ENCODE measurements at regions not wholly inside any gene's neighbourhood (a gene's known extent, or its start where the extent isn't known, plus 50 kb on each side); places are given as distances from the start of the nearest gene placed in this dataset.

- TF ChIP-seq CTCF (IDR thresholded peaks at IDR 0.05): no peak
- no peak for TF ChIP-seq POLR2A (IDR thresholded peaks at IDR 0.05)
- DNase-seq: no peak
- H3K27ac ChIP-seq: no peak overlapping the region
- no peaks in the 10 kb centered on the region for H3K36me3 ChIP-seq (ENCODE audit: low read depth, missing control alignments)
- no peaks in the 10 kb centered on the region for H3K9me3 ChIP-seq
- no peaks in the 10 kb centered on the region for H3K4me1 ChIP-seq
- 64 to 69% methylated on average over 2 of the region's 2 CpGs for WGBS, 2 donors
- intact Hi-C loops (cut with DNase I; ENCODE audit: low total_unique reads): no loop called here
- H3K4me3 ChIP-seq: no peak overlapping the region
- no peaks in the 10 kb centered on the region for H3K27me3 ChIP-seq
Measured at GRCh38 chr1:106278716-106279115, 777.8 kb upstream of the PRMT6 start.

DNA sequence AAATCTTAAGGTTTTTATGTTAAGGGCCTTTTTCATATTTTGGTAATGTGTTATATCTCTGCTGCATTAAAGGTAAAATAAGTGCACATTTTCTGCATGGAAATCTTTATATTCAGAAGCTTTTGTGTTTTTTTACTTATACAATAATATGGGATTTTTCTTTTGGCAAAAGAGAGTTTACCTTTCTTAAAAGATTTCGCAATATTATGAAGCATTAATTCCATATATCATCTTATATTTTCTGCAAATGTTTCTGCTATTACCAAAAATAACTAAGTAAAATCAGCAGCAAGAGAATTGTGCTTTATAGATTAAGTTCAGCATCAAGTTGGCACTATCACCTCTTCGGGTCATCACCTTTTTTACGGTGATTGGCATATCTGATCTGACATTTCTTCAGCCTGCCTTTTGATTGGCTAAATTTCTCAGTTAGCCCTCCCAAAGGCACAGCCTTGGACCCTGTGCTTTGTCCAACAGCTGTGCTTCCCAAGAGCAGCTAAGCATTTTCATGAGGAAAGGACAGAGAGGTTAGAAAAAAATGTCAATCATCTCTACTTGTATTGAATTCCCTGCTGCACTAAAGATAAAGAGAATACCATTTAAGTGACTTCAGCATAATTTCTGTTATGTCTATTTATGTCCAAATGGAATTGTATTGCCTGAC lies 767.1 kb upstream of the PRMT6 start:
- Histone ChIP-seq H3K27ac (no peak overlapping the region), H3K4me3 (no peak overlapping the region), H3K4me1 (no peaks in the 10 kb centered on the region), H3K27me3 (no peaks in the 10 kb centered on the region), H3K9me3 (no peaks in the 10 kb centered on the region), H3K36me3 (ENCODE audit: low read depth, missing control alignments) (no peaks in the 10 kb centered on the region)
- 86 to 91% methylated on average over 3 of the region's 3 CpGs for WGBS, 2 donors
- no peak for DNase-seq
- TF ChIP-seq CTCF (IDR thresholded peaks at IDR 0.05): no peak
- TF ChIP-seq POLR2A (IDR thresholded peaks at IDR 0.05): no peak
- intact Hi-C loops (cut with DNase I; ENCODE audit: low total_unique reads): no loop called here

GRCh38 chr1:106290805-106291501 lies 765.5 kb upstream of the PRMT6 start:
- Histone ChIP-seq H3K36me3 (ENCODE audit: low read depth, missing control alignments) (no peaks in the 10 kb centered on the region), H3K9me3 (no peaks in the 10 kb centered on the region), H3K27ac (no peak overlapping the region), H3K4me3 (no peak overlapping the region), H3K27me3 (no peaks in the 10 kb centered on the region), H3K4me1 (no peaks in the 10 kb centered on the region)
- intact Hi-C loops (cut with DNase I; ENCODE audit: low total_unique reads): no loop called here
- no peak for TF ChIP-seq POLR2A (IDR thresholded peaks at IDR 0.05)
- no peak for TF ChIP-seq CTCF (IDR thresholded peaks at IDR 0.05)
- peak; percentile 50 for DNase-seq
- 33 to 36% methylated on average over 13 of the region's 13 CpGs for WGBS, 2 donors

GRCh38 chr1:106292130-106292529 lies 764.3 kb upstream of the PRMT6 start:
- Histone ChIP-seq H3K4me3 (no peak overlapping the region), H3K27ac (no peak overlapping the region), H3K4me1 (no peaks in the 10 kb centered on the region), H3K9me3 (no peaks in the 10 kb centered on the region), H3K36me3 (ENCODE audit: low read depth, missing control alignments) (no peaks in the 10 kb centered on the region), H3K27me3 (no peaks in the 10 kb centered on the region)
- intact Hi-C loops (cut with DNase I; ENCODE audit: low total_unique reads): no loop called here
- DNase-seq: no peak
- TF ChIP-seq POLR2A (IDR thresholded peaks at IDR 0.05): no peak
- TF ChIP-seq CTCF (IDR thresholded peaks at IDR 0.05): no peak
- 80 to 83% methylated on average over 4 of the region's 4 CpGs for WGBS, 2 donors

- no peaks in the 10 kb centered on the region for H3K4me1 ChIP-seq
- H3K36me3 ChIP-seq (ENCODE audit: low read depth, missing control alignments): no peaks in the 10 kb centered on the region
- no peak for DNase-seq
- H3K4me3 ChIP-seq: no peak overlapping the region
- H3K9me3 ChIP-seq: no peaks in the 10 kb centered on the region
- H3K27ac ChIP-seq: no peak overlapping the region
- intact Hi-C loops (cut with DNase I; ENCODE audit: low total_unique reads): no loop called here
- WGBS, 2 donors: 81 to 85% methylated on average over 1 of the region's 1 CpG
- no peak for TF ChIP-seq CTCF (IDR thresholded peaks at IDR 0.05)
- no peak for TF ChIP-seq POLR2A (IDR thresholded peaks at IDR 0.05)
- no peaks in the 10 kb centered on the region for H3K27me3 ChIP-seq
Measured at GRCh38 chr1:106296431-106296830, 760.0 kb upstream of the PRMT6 start.

All from testis (tissue), 2 donors.